IPS-20b (cell line): ENCODE measurements at regions not wholly inside any gene's neighbourhood (a gene's known extent, or its start where the extent isn't known, plus 50 kb on each side); places are given as distances from the start of the nearest gene placed in this dataset.

Experiments
- H3K27ac ChIP-seq: one replicate; pipeline ENCODE4 v1.5.1; 2013; ENCODE audit warnings: low read length
- H3K27me3 ChIP-seq: 2 replicates; pipeline ENCODE4 v1.6.1; 2013; ENCODE audit warnings: mild to moderate bottlenecking, low read length, inconsistent platforms; ENCODE audit not compliant: insufficient read depth
- H3K36me3 ChIP-seq: 2 replicates; pipeline ENCODE4 v1.6.1; 2013; ENCODE audit warnings: low read depth, mild to moderate bottlenecking, inconsistent platforms, low read length, moderate library complexity; ENCODE audit not compliant: insufficient read depth
- H3K4me1 ChIP-seq: 2 replicates; pipeline ENCODE4 v1.6.1; 2013; ENCODE audit warnings: mild to moderate bottlenecking, control low read depth, inconsistent platforms, low read length, moderate library complexity; ENCODE audit not compliant: insufficient read depth
- H3K4me3 ChIP-seq: 2 replicates; pipeline ENCODE4 v1.5.1; 2013; ENCODE audit warnings: mild to moderate bottlenecking, low read length, inconsistent platforms
- H3K9ac ChIP-seq: 2 replicates; pipeline ENCODE4 v1.6.1; 2013; ENCODE audit warnings: low read depth, mild to moderate bottlenecking, inconsistent platforms, low read length, moderate library complexity
- H3K9me3 ChIP-seq: 2 replicates; pipeline ENCODE4 v1.6.1; 2013; ENCODE audit warnings: mild to moderate bottlenecking, low read depth, low read length, inconsistent platforms; ENCODE audit not compliant: insufficient read depth

DNA sequence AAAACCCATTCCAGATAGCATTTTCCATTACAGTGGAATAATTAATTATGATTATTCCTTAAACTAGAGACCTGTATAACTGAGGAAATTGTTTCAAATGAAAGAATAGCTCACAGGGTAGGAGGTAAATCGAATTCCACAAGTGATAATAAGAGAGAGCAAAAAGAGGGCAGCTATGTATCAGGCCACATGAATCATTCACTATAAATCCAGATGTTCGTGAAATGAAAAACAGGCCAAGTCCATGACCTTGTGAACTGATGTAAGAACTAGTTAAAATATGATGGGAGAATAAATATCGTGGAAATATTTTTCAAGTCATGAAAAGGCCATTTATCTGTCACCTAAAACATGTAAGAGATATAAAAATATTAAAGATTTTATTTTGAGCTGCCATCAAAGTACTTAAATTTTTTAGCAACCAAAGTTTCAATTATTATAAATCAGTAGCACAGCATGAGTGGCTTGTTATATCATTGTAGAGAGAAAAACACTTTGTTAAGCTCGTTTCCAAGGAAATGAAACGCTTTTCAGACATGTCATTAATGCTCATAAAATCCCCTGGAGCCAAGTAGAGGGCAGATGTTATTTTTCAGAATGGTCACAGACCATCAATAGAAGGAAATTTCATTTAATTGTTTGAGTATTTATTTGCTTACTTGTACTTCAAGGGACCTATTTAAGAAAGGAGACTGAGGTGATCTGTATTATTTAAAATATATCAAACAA, 120.6 kb upstream of the CDKN3 start:
- no peaks in the 10 kb centered on the region for H3K27me3 ChIP-seq
- H3K36me3 ChIP-seq, result no peaks in the 10 kb centered on the region
- no peaks in the 10 kb centered on the region for H3K9me3 ChIP-seq
- H3K4me1 ChIP-seq, result no peaks in the 10 kb centered on the region
- H3K9ac ChIP-seq, result no peak overlapping the region
- H3K27ac ChIP-seq, result no peak overlapping the region
- H3K4me3 ChIP-seq, result no peak overlapping the region

DNA sequence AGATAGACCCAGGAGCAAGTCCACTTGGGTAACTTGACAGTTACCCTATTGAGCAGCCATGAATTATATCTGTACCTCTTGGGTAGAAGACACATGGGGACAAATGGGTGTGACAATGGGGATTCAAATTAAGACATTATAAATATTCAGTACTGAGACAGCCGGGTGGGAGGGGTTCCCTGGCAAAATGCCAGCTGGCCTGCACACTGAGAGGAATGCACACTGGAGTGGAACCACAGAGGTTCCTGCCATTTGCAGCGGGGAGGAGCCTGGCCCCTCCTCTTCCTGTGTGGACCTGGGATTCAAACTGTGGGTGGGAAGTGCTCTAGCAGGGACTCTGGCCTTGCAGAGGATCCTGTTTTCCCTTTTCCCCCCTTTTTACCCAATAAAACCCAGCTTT, 118.7 kb upstream of the CDKN3 start:
- no peaks in the 10 kb centered on the region for H3K4me1 ChIP-seq
- no peaks in the 10 kb centered on the region for H3K36me3 ChIP-seq
- no peak overlapping the region for H3K9ac ChIP-seq
- no peaks in the 10 kb centered on the region for H3K9me3 ChIP-seq
- no peak overlapping the region for H3K4me3 ChIP-seq
- H3K27ac ChIP-seq, result no peak overlapping the region
- H3K27me3 ChIP-seq, result no peaks in the 10 kb centered on the region

DNA sequence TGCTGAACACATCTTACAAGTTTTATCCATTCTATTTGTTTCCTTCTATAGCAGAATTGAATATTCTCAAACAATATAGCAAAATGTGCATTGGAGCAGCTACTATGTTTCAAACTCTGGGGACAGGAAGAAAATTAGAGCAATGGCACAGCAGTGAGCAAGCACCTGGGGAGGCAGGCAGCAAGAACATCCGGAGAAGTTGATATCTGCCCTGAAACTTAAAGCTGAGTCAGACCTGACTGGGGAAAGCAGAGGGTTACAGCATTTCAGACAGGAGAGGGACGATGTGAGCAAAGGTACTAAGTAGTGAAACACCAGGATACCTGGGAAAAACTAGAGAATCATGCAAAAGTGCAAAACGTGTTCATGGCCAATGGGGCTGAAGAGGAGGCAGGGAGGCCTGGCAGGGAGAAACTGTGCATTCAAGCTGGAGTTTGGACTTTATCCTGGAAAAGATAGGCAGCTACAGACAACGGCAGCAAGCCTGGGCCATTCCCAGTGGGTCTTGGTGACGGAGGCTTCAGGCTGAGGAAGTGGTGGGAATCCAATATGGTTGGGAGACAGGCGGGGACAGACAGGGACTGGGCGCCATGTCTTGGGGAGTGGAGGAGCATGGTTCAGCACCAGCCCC, 118.0 kb upstream of the CDKN3 start:
- H3K9me3 ChIP-seq, result no peaks in the 10 kb centered on the region
- H3K9ac ChIP-seq, result no peak overlapping the region
- H3K4me3 ChIP-seq, result no peak overlapping the region
- H3K4me1 ChIP-seq, result no peaks in the 10 kb centered on the region
- H3K27me3 ChIP-seq, result no peaks in the 10 kb centered on the region
- H3K27ac ChIP-seq, result no peak overlapping the region
- no peaks in the 10 kb centered on the region for H3K36me3 ChIP-seq

DNA sequence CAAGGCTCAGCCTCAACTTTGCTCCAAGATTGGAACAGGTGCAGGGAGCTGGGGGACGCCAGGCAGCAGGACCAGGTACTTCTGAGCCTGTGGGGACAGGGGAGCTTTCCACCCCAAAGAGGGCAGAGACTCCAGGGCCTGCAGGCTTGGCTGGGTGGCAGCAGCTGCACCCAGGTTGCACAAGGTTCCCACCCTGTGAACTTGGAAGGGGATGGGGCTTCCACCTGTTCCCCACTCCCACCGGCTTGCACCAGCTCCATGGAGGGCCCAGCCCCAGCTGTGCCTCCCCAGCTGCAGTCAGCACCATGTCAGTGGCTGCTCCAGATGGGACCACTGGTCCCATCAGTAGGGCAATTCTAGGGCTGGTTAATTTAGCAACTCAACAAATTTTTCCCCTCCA, 114.0 kb upstream of the CDKN3 start:
- Histone ChIP-seq H3K9me3 (no peaks in the 10 kb centered on the region), H3K36me3 (no peaks in the 10 kb centered on the region), H3K27ac (no peak overlapping the region), H3K4me1 (no peaks in the 10 kb centered on the region), H3K27me3 (no peaks in the 10 kb centered on the region), H3K4me3 (no peak overlapping the region), H3K9ac (no peak overlapping the region)

DNA sequence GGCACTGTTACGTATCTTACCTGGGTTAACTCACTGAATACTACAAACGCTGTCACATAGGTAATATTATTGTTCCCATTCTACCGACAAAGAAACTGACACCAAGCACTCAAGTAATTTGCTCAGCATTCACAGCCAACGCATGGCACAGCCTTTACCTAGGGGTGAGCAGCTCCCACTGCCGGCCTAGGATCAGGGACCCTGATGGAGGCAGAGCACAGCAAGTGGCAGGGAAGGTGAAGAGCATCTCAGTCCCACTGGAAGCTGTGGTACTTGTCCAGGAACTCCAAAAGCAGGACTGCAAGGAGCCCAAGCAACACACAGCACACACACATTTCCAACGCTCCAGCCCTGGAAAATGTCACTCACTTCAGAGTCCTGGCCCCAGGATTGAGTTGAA, 111.8 kb upstream of the CDKN3 start:
- H3K36me3 ChIP-seq, result no peaks in the 10 kb centered on the region
- H3K4me1 ChIP-seq, result no peaks in the 10 kb centered on the region
- no peak overlapping the region for H3K27ac ChIP-seq
- no peaks in the 10 kb centered on the region for H3K27me3 ChIP-seq
- H3K9ac ChIP-seq, result no peak overlapping the region
- H3K9me3 ChIP-seq, result no peaks in the 10 kb centered on the region
- no peak overlapping the region for H3K4me3 ChIP-seq

DNA sequence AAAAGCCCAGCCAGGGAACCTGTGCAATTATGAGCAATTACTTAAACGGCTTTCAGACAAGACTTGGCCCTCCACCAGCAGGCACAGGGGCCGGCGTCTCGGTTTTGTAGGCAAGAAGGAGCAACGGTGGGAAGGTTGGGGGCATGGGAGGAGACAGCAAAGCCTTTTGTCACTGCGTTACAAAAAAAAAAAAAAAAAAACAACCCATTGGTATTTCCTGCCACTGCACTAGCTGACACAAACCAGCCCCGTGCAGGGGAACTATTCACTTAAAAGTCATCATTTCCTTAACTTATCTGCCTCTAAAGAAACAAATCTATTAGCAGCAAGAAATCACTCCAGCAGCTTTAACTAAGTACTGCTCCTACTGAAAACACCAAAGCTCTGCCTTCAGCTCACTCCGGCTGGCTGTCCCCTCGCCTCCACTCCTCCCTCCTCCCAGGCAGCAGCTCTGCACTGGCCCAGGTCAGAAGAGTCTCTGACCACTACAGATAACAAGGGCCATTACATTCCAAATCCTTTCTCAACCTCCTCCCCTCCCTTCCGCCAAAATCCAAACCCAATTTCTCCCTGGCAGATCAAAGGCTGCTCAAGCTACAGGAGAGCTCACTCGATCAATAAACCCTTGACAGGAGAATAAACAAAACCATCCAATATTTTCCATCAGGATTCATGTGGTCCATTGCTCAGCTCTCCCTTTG, 105.2 kb upstream of the CDKN3 start:
- H3K4me1 ChIP-seq, result no peaks in the 10 kb centered on the region
- H3K9ac ChIP-seq, result no peak overlapping the region
- no peaks in the 10 kb centered on the region for H3K36me3 ChIP-seq
- no peak overlapping the region for H3K27ac ChIP-seq
- no peaks in the 10 kb centered on the region for H3K9me3 ChIP-seq
- H3K27me3 ChIP-seq, result no peaks in the 10 kb centered on the region
- H3K4me3 ChIP-seq, result no peak overlapping the region

DNA sequence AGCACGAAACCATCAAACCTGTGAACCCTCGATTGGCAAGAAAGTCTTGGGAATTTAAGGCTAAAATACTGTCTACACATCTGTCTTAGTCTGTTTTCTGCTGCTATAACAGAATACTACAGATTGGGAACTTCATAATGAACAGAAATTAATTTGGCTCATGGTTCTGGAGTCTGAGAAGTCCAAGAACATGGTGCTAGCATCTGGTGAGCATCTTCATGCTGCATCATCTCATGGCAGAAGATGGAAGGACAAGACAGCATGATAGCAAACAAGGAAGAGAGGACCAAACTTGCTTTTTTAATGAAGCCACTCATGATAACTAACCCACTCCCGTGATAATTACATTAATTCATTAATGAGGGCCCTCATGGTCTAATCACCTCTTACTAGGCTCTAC, 102.0 kb upstream of the CDKN3 start:
- no peaks in the 10 kb centered on the region for H3K27me3 ChIP-seq
- H3K9ac ChIP-seq, result no peak overlapping the region

DNA sequence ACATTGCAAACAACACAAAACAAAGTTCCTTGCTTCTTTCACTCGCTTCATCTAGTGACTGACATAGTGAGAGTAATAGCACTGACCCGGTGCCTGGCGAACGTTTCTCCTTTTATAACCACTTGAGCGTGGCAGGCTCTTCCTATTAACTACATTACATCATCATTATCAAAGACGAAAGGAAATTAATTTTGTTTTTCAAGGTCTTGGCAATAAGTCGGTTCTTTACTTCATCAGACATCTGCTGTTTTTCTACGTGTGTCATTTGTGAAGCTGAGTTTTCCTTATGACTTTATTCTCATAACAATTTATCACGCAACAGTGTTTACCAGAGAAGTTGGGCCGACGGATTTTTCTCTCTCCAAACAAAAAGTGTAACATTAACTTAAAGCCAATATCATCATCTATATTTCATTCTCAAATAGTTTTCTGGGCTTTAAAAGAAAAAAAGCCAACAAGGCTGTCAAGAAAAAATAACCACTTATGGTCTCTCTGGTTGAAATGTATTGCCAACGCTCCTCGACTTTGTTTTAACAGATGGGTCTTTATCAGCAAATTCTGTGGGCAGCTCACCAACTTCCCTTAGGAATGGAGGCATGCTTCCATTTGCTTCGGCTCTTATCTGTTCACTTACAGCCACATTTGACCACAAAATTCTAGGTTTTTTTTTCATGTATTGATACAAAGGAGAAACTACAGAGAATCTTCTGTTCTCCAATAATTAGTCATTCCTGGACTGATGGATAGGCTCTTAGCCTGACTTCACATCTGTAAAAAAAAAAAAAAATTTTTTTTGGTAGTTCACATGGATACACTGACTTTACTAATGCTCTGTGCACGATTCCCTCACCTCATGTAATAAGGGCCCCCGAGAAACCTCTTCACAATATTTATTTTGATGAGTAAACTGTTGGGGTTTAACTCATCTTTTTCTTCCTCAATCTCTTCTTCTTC, 97.1 kb upstream of the CDKN3 start:
- Histone ChIP-seq H3K4me1 (no peaks in the 10 kb centered on the region), H3K36me3 (no peaks in the 10 kb centered on the region), H3K27ac (no peak overlapping the region), H3K9me3 (no peaks in the 10 kb centered on the region), H3K4me3 (no peak overlapping the region), H3K27me3 (no peaks in the 10 kb centered on the region), H3K9ac (no peak overlapping the region)

More for the DNA sequence above, 102.0 kb upstream of the CDKN3 start:
- Histone ChIP-seq H3K9me3 (no peaks in the 10 kb centered on the region), H3K36me3 (no peaks in the 10 kb centered on the region), H3K4me1 (no peaks in the 10 kb centered on the region), H3K27ac (no peak overlapping the region), H3K4me3 (no peak overlapping the region)

DNA sequence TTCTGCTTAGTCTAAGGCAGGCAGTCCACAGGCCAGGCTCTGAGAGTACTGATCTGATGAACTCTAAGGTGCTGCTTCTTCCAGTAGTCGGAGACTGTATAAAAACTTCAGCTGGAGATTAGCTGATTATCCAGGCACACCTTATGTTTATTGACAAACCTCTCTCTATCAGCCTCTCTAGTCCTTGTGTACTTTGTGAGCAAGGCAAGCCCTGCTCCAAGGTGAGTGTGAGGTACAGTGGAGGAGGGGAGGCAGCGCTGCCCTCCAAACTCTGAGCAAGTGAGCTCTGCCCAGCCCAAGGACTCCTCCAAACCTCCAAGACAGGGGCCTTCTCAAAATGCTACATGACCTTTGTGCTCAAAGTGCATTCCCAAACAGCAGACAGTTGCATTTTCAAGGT, 95.9 kb upstream of the CDKN3 start:
- Histone ChIP-seq H3K9ac (no peak overlapping the region), H3K36me3 (no peaks in the 10 kb centered on the region), H3K9me3 (no peaks in the 10 kb centered on the region), H3K27me3 (no peaks in the 10 kb centered on the region), H3K4me3 (no peak overlapping the region), H3K4me1 (no peaks in the 10 kb centered on the region), H3K27ac (no peak overlapping the region)

DNA sequence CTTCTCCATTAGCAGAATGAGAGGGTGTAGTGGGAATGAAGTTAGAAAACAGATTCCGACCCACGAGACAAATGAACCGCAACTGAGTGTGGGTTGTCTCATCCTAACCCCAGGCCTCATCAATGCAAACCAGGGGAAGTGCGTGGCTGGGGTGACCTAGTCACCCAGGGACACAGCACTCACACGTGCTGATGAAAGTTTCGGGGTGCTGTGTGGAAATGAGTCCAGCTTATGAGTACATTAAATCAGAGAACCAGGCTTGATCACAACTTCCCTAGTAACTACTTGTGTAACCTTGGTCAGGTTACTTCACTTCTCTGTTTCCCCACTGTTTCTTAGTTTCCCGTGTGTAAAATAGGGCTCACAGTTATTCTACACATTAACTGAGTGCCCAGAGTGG, 95.4 kb upstream of the CDKN3 start:
- Histone ChIP-seq H3K4me1 (no peaks in the 10 kb centered on the region), H3K27ac (no peak overlapping the region), H3K9ac (no peak overlapping the region), H3K9me3 (no peaks in the 10 kb centered on the region), H3K4me3 (no peak overlapping the region), H3K36me3 (no peaks in the 10 kb centered on the region), H3K27me3 (no peaks in the 10 kb centered on the region)

DNA sequence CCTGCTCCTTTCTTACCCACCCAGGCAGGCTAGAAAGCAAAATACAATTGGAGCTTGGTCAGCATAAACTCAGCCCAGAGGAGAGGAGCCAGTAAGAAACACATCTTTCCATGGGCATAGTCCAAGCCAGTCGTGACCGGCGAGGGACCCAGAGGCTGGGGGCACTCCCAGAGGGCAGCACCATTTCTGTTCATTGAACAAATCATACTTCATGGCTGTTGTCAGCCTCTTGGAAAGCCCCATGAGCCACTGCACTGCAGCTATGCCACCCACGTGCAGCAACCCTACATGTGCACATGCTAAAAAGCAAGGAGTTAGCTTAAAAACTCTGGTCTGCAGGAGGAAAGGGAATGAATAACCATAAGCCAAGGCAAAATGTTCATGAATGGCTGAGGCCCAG, 90.0 kb upstream of the CDKN3 start:
- Histone ChIP-seq H3K27me3 (no peaks in the 10 kb centered on the region), H3K27ac (no peak overlapping the region), H3K4me3 (no peak overlapping the region), H3K36me3 (no peaks in the 10 kb centered on the region), H3K9ac (no peak overlapping the region), H3K4me1 (no peaks in the 10 kb centered on the region), H3K9me3 (no peaks in the 10 kb centered on the region)
